ENCODE measurements at regions not wholly inside any gene's neighbourhood (a gene's known extent, or its start where the extent isn't known, plus 50 kb on each side); places are given as distances from the start of the nearest gene placed in this dataset.

- DNase-seq (ENCODE audit: low read depth): no peak
Observed at GRCh38 chr10:124302951-124303505, 115.7 kb downstream of the OAT start.

GRCh38 chr10:124301736-124302135 is 117.0 kb downstream of the OAT start:
- DNase-seq (ENCODE audit: low read depth): no peak

- no peak for DNase-seq (ENCODE audit: low read depth)
Observed at GRCh38 chr10:124300735-124301134, 118.0 kb downstream of the OAT start.

GRCh38 chr10:124300224-124300623 is 118.5 kb downstream of the OAT start:
- no peak for DNase-seq (ENCODE audit: low read depth)

- no peak for DNase-seq (ENCODE audit: low read depth)
Observed at GRCh38 chr10:124299696-124300095, 119.0 kb downstream of the OAT start.

GRCh38 chr10:124298891-124299290 is 119.8 kb downstream of the OAT start:
- no peak for DNase-seq (ENCODE audit: low read depth)

GRCh38 chr10:124296813-124297788 is 121.6 kb downstream of the OAT start:
- DNase-seq (ENCODE audit: low read depth): no peak

- no peak for DNase-seq (ENCODE audit: low read depth)
Observed at GRCh38 chr10:124296121-124296812, 122.5 kb downstream of the OAT start.

GRCh38 chr10:124294811-124295770 is 123.6 kb downstream of the OAT start:
- no peak for DNase-seq (ENCODE audit: low read depth)

GRCh38 chr10:124293616-124294449 is 124.9 kb downstream of the OAT start:
- DNase-seq (ENCODE audit: low read depth): no peak

- DNase-seq (ENCODE audit: low read depth): no peak
Observed at GRCh38 chr10:124292911-124293615, 125.7 kb downstream of the OAT start.

GRCh38 chr10:124291001-124291701 is 127.6 kb downstream of the OAT start:
- DNase-seq (ENCODE audit: low read depth): no peak

GRCh38 chr10:124289851-124290795 is 128.6 kb downstream of the OAT start:
- no peak for DNase-seq (ENCODE audit: low read depth)

- no peak for DNase-seq (ENCODE audit: low read depth)
Observed at GRCh38 chr10:124288928-124289850, 129.5 kb downstream of the OAT start.

- DNase-seq (ENCODE audit: low read depth): no peak
Observed at GRCh38 chr10:124288486-124288885, 130.2 kb downstream of the OAT start.

GRCh38 chr10:124287791-124288190 is 130.9 kb downstream of the OAT start:
- DNase-seq (ENCODE audit: low read depth): no peak

- no peak for DNase-seq (ENCODE audit: low read depth)
Observed at GRCh38 chr10:124287071-124287685, 131.5 kb downstream of the OAT start.
